Esophagus (tissue), 2 donors: ENCODE measurements at regions not wholly inside any gene's neighbourhood (a gene's known extent, or its start where the extent isn't known, plus 50 kb on each side); places are given as distances from the start of the nearest gene placed in this dataset.
"Not testable (repeated sequence)": the region's sequence is repeated elsewhere in the genome, so short reads cannot be mapped to it uniquely, and the experiment has no call there.

Experiments
- H3K27ac ChIP-seq, 2 donors: one replicate each; pipeline ENCODE4 v1.5.1; 2013; ENCODE audit warnings: low read depth in 2 of 2, mild to moderate bottlenecking in 2 of 2, inconsistent platforms in 1 of 2, low read length in 1 of 2, moderate library complexity in 1 of 2
- H3K27me3 ChIP-seq, 2 donors: one replicate each; pipeline ENCODE4 v1.6.1; 2013; ENCODE audit warnings: low read length in 2 of 2, control low read depth in 1 of 2, mild to moderate bottlenecking in 1 of 2; ENCODE audit not compliant: insufficient read depth in 2 of 2, control insufficient read depth in 1 of 2
- H3K36me3 ChIP-seq, 2 donors: one replicate each; pipeline ENCODE4 v1.6.1; 2013; ENCODE audit warnings: low read length in 1 of 2; ENCODE audit not compliant: control insufficient read depth in 2 of 2, insufficient read depth in 2 of 2
- H3K4me1 ChIP-seq, 2 donors: one replicate each; pipeline ENCODE4 v1.6.1; 2013; ENCODE audit warnings: low read length in 1 of 2; ENCODE audit not compliant: control insufficient read depth in 2 of 2, insufficient read depth in 2 of 2
- H3K4me3 ChIP-seq, 2 donors: one replicate each; pipeline ENCODE4 v1.5.1; 2013; ENCODE audit warnings: low read length in 2 of 2, mild to moderate bottlenecking in 2 of 2, low read depth in 1 of 2, moderate library complexity in 1 of 2
- H3K9me3 ChIP-seq, 2 donors: one replicate each; pipeline ENCODE4 v1.6.1; 2013; ENCODE audit warnings: mild to moderate bottlenecking in 2 of 2, low read depth in 1 of 2, low read length in 1 of 2, moderate library complexity in 1 of 2; ENCODE audit not compliant: control insufficient read depth in 2 of 2, insufficient read depth in 1 of 2
- WGBS, 2 donors: extraction: QIAGEN DNeasy Blood & Tissue Kit; methylation state at CpG; one replicate each; pipeline ENCODE4 v1.1.7; 2013; 5-methylcytosine and 5-hydroxymethylcytosine counted together
- donor health status: healthy with polysubstance abuse.
- donor health status: Bipolar disorder and iron deficiency.

GRCh38 chr2:179336782-179337534 lies 72.3 kb upstream of the SESTD1 start:
- Histone ChIP-seq H3K4me3 (no peak overlapping the region), H3K27me3 (no peaks in the 10 kb centered on the region), H3K27ac (no peak overlapping the region), H3K36me3 (no peaks in the 10 kb centered on the region), H3K4me1 (no peaks in the 10 kb centered on the region), H3K9me3 (no peaks in the 10 kb centered on the region)
- 40 to 59% methylated on average over 4 of the region's 4 CpGs for WGBS, 2 donors

DNA sequence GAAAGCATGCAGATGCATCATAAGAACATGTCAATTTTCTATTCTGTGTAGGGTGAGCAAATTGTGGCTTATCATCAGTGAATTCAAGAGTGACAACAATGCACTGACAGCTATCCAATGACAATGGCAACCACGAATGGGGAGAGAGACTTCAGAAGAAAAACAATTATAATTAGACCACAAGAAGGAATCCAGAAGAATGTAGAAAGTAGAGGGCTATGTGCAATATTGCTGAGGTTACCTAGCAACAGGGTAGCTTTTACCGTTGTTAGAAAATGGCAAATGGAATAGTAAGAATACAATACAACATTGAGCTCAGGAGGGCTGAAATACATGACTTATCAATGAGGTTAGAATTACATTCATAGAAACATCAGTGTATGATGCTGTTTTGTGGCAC lies 71.1 kb upstream of the SESTD1 start:
- Histone ChIP-seq H3K27me3 (no peaks in the 10 kb centered on the region), H3K4me3 (no peak overlapping the region), H3K36me3 (no peaks in the 10 kb centered on the region), H3K27ac (no peak overlapping the region), H3K4me1 (no peaks in the 10 kb centered on the region), H3K9me3 (no peaks in the 10 kb centered on the region)
- WGBS, 2 donors = 52% methylated on average over 2 of the region's 2 CpGs

GRCh38 chr2:179332903-179333302 lies 68.3 kb upstream of the SESTD1 start:
- peaks cover 0 to 3% of the 10 kb centered on the region in 2 donors for H3K9me3 ChIP-seq
- no peaks in the 10 kb centered on the region for H3K27me3 ChIP-seq
- H3K36me3 ChIP-seq = no peaks in the 10 kb centered on the region
- H3K27ac ChIP-seq = no peak overlapping the region
- no peaks in the 10 kb centered on the region for H3K4me1 ChIP-seq
- no peak overlapping the region for H3K4me3 ChIP-seq
- WGBS, 2 donors = 37 to 45% methylated on average over 2 of the region's 2 CpGs

GRCh38 chr2:179331061-179331460 lies 66.4 kb upstream of the SESTD1 start:
- Histone ChIP-seq H3K27ac (no peak overlapping the region), H3K9me3 (peaks cover 0 to 3% of the 10 kb centered on the region in 2 donors)

GRCh38 chr2:179322289-179322688 lies 57.7 kb upstream of the SESTD1 start:
- Histone ChIP-seq H3K4me3 (no peak overlapping the region), H3K4me1 (no peaks in the 10 kb centered on the region), H3K27ac (no peak overlapping the region), H3K36me3 (no peaks in the 10 kb centered on the region), H3K9me3 (no peaks in the 10 kb centered on the region), H3K27me3 (no peaks in the 10 kb centered on the region)
- WGBS, 2 donors = 84 to 89% methylated on average over 5 of the region's 5 CpGs

More at GRCh38 chr2:179331061-179331460, 66.4 kb upstream of the SESTD1 start:
- Histone ChIP-seq H3K4me1 (no peaks in the 10 kb centered on the region), H3K4me3 (no peak overlapping the region), H3K27me3 (no peaks in the 10 kb centered on the region), H3K36me3 (no peaks in the 10 kb centered on the region)
- 91 to 92% methylated on average over 3 of the region's 3 CpGs for WGBS, 2 donors

- not testable (repeated sequence) for H3K9me3 ChIP-seq, H3K36me3 ChIP-seq, H3K4me3 ChIP-seq, H3K27ac ChIP-seq, H3K4me1 ChIP-seq, H3K27me3 ChIP-seq
- 81 to 86% methylated on average over 3 of the region's 3 CpGs for WGBS, 2 donors
These were observed 56.4 kb upstream of the SESTD1 start for GRCh38 chr2:179321034-179321433.

GRCh38 chr2:179314729-179315128 lies 50.1 kb upstream of the SESTD1 start:
- not testable (repeated sequence) for H3K27ac ChIP-seq, H3K9me3 ChIP-seq, H3K27me3 ChIP-seq, H3K36me3 ChIP-seq, H3K4me3 ChIP-seq, H3K4me1 ChIP-seq
- 83 to 85% methylated on average over 9 of the region's 9 CpGs for WGBS, 2 donors
